ENCODE measurements at regions not wholly inside any gene's neighbourhood (a gene's known extent, or its start where the extent isn't known, plus 50 kb on each side); places are given as distances from the start of the nearest gene placed in this dataset.
"Not testable (repeated sequence)": the region's sequence is repeated elsewhere in the genome, so short reads cannot be mapped to it uniquely, and the experiment has no call there.

- no peak overlapping the region; the same call in 1 of the 2 replicates for H3K4me2 ChIP-seq
- no peak for TF ChIP-seq Cebpa-rat (IDR thresholded peaks at IDR 0.05)
- no peaks in the 10 kb centered on the region for H4K20me1 ChIP-seq
- H3K9me3 ChIP-seq: peaks cover 47% of the 10 kb centered on the region
- no peak overlapping the region for H3K27ac ChIP-seq
- peaks cover 40% of the 10 kb centered on the region for H3K27me3 ChIP-seq
- H3K4me3 ChIP-seq: no peak overlapping the region
- no peaks in the 10 kb centered on the region for H3K4me1 ChIP-seq
- H3K36me3 ChIP-seq: no peaks in the 10 kb centered on the region
- H3K9ac ChIP-seq: no peak overlapping the region
Measured at GRCh38 chr2:89767572-89768435, 1076.3 kb downstream of the RPIA start.

GRCh38 chr2:89775885-89776284 lies 1084.4 kb downstream of the RPIA start:
- Histone ChIP-seq H3K4me2 (no peak overlapping the region), H3K27ac (no peak overlapping the region), H4K20me1 (no peaks in the 10 kb centered on the region), H3K9me3 (peaks cover 73% of the 10 kb centered on the region), H3K9ac (no peak overlapping the region), H3K36me3 (no peaks in the 10 kb centered on the region), H3K27me3 (no peaks in the 10 kb centered on the region), H3K4me3 (no peak overlapping the region), H3K4me1 (no peaks in the 10 kb centered on the region)
- no peak for TF ChIP-seq Cebpa-rat (IDR thresholded peaks at IDR 0.05)

- no peak for TF ChIP-seq Cebpa-rat (IDR thresholded peaks at IDR 0.05)
- Histone ChIP-seq H3K36me3 (no peaks in the 10 kb centered on the region), H3K4me3 (no peak overlapping the region), H3K4me2 (no peak overlapping the region), H3K4me1 (no peaks in the 10 kb centered on the region), H3K9me3 (peaks cover 100% of the 10 kb centered on the region), H3K27ac (no peak overlapping the region), H3K27me3 (no peaks in the 10 kb centered on the region), H3K9ac (no peak overlapping the region), H4K20me1 (no peaks in the 10 kb centered on the region)
Measured at GRCh38 chr2:89780318-89780717, 1088.8 kb downstream of the RPIA start.

GRCh38 chr2:89781962-89782361 lies 1090.5 kb downstream of the RPIA start:
- TF ChIP-seq Cebpa-rat (IDR thresholded peaks at IDR 0.05): no peak
- Histone ChIP-seq H4K20me1 (no peaks in the 10 kb centered on the region), H3K4me1 (no peaks in the 10 kb centered on the region), H3K9me3 (peaks cover 100% of the 10 kb centered on the region), H3K36me3 (no peaks in the 10 kb centered on the region), H3K27me3 (no peaks in the 10 kb centered on the region), H3K4me2 (no peak overlapping the region), H3K4me3 (no peak overlapping the region), H3K27ac (no peak overlapping the region), H3K9ac (no peak overlapping the region)

- peaks cover 100% of the 10 kb centered on the region for H3K9me3 ChIP-seq
- no peak overlapping the region for H3K4me2 ChIP-seq
- H3K4me3 ChIP-seq: no peak overlapping the region
Measured at GRCh38 chr2:89784960-89785359, 1093.5 kb downstream of the RPIA start.

GRCh38 chr2:89785528-89785927 lies 1094.1 kb downstream of the RPIA start:
- peaks cover 100% of the 10 kb centered on the region for H3K9me3 ChIP-seq
- H3K27ac ChIP-seq: not testable (repeated sequence)

More at GRCh38 chr2:89784960-89785359, 1093.5 kb downstream of the RPIA start:
- H3K4me1 ChIP-seq: no peaks in the 10 kb centered on the region
- TF ChIP-seq Cebpa-rat (IDR thresholded peaks at IDR 0.05): no peak
- H3K27me3 ChIP-seq: no peaks in the 10 kb centered on the region
- H3K36me3 ChIP-seq: no peaks in the 10 kb centered on the region
- no peaks in the 10 kb centered on the region for H4K20me1 ChIP-seq
- H3K27ac ChIP-seq: no peak overlapping the region
- H3K9ac ChIP-seq: no peak overlapping the region

GRCh38 chr2:89786642-89787041 lies 1095.2 kb downstream of the RPIA start:
- H3K9me3 ChIP-seq: peaks cover 100% of the 10 kb centered on the region
- not testable (repeated sequence) for H3K27ac ChIP-seq

More at GRCh38 chr2:89785528-89785927, 1094.1 kb downstream of the RPIA start:
- H3K4me1 ChIP-seq, H3K9ac ChIP-seq, H3K4me3 ChIP-seq, H3K36me3 ChIP-seq, H3K4me2 ChIP-seq, H3K27me3 ChIP-seq, H4K20me1 ChIP-seq: not testable (repeated sequence)

GRCh38 chr2:89795530-89795929 lies 1104.1 kb downstream of the RPIA start:
- not testable (repeated sequence) for H4K20me1 ChIP-seq, H3K4me3 ChIP-seq, H3K4me2 ChIP-seq, H3K4me1 ChIP-seq, H3K27me3 ChIP-seq, H3K36me3 ChIP-seq, H3K27ac ChIP-seq, H3K9ac ChIP-seq
- peaks cover 100% of the 10 kb centered on the region for H3K9me3 ChIP-seq

More at GRCh38 chr2:89786642-89787041, 1095.2 kb downstream of the RPIA start:
- H3K4me2 ChIP-seq, H3K27me3 ChIP-seq, H3K9ac ChIP-seq, H3K36me3 ChIP-seq, H3K4me1 ChIP-seq, H4K20me1 ChIP-seq, H3K4me3 ChIP-seq: not testable (repeated sequence)

GRCh38 chr2:89797320-89798038 lies 1106.0 kb downstream of the RPIA start:
- H3K4me1 ChIP-seq: no peaks in the 10 kb centered on the region
- H3K4me2 ChIP-seq: no peak overlapping the region
- no peak overlapping the region for H3K4me3 ChIP-seq
- H3K36me3 ChIP-seq: no peaks in the 10 kb centered on the region
- H3K27ac ChIP-seq: no peak overlapping the region
- H3K27me3 ChIP-seq: no peaks in the 10 kb centered on the region
- H3K9me3 ChIP-seq: peaks cover 100% of the 10 kb centered on the region
- no peaks in the 10 kb centered on the region for H4K20me1 ChIP-seq
- no peak overlapping the region for H3K9ac ChIP-seq
- TF ChIP-seq Cebpa-rat (IDR thresholded peaks at IDR 0.05): no peak

GRCh38 chr2:89801207-89801606 lies 1109.7 kb downstream of the RPIA start:
- not testable (repeated sequence) for H3K27me3 ChIP-seq, H3K4me2 ChIP-seq, H3K36me3 ChIP-seq, H4K20me1 ChIP-seq, H3K4me3 ChIP-seq, H3K27ac ChIP-seq, H3K4me1 ChIP-seq, H3K9ac ChIP-seq
- H3K9me3 ChIP-seq: peaks cover 100% of the 10 kb centered on the region

GRCh38 chr2:89806363-89806762 lies 1114.9 kb downstream of the RPIA start:
- H3K27ac ChIP-seq, H3K9ac ChIP-seq, H3K4me1 ChIP-seq, H3K36me3 ChIP-seq, H3K4me3 ChIP-seq, H4K20me1 ChIP-seq, H3K27me3 ChIP-seq, H3K4me2 ChIP-seq: not testable (repeated sequence)
- H3K9me3 ChIP-seq: peaks cover 93% of the 10 kb centered on the region

Data from BLaER1 (cell line).